ENCODE measurements at regions not wholly inside any gene's neighbourhood (a gene's known extent, or its start where the extent isn't known, plus 50 kb on each side); places are given as distances from the start of the nearest gene placed in this dataset.

GRCh38 chr10:2128991-2129390 is 391.7 kb upstream of the ADARB2 start:
- FAIRE-seq: no peak

GRCh38 chr10:2124135-2124534 is 386.8 kb upstream of the ADARB2 start:
- no peak for FAIRE-seq

DNA sequence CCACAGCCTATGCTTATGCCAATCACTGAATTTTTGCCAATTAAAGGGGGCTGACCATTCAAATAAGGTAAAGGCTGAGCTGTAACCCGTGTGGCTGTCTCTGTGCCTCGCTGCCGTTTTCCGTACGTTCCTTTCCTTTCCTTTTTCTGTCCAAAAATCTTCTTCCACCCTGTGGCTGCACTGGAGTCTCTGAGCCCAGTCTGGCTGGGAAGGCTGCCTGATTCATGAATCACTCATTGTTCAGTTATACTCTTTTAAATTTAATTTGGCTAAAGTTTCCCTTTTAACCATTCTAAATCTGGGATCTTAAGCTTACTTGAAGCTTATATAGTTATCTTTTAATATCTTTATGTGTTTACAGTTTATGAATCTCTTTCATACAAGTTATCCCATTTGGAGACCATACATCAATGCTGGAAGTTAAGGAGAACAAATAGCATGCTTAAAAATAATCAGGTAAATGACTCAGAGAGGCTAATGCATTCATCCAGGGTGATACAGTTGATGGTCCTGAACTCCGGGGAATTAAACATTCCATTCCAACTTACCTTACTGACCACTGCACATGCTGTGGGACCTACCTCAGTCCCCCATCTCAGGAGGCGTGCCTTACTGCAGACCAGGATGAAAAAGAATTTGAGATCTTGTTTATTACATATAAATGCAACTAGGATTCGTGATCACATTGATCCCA is 385.3 kb upstream of the ADARB2 start:
- no peak for FAIRE-seq

- no peak for FAIRE-seq
Measured at GRCh38 chr10:2121929-2122328, 384.6 kb upstream of the ADARB2 start.

- FAIRE-seq: no peak
Measured at GRCh38 chr10:2121315-2121714, 384.0 kb upstream of the ADARB2 start.

DNA sequence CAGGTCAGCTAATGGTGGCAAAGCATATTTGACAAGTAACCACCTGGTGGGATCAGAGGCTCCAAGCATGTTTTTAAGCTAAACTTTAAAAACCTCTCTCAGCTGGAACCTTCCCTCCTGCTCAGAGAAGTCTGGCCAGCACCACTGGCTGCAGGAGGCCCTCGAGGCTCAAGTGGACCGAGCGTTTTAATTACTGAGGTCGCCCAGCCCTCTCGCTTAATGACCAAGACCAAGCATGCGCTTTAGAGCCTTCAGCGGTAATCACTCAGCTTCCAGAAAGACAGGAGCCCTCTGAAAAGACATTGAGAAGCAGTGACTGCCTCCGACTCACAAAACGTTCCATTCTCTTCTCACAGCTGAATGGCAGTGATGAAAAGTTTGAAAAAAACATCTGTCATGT is 383.4 kb upstream of the ADARB2 start:
- no peak for FAIRE-seq

- FAIRE-seq: no peak
Measured at GRCh38 chr10:2119316-2119715, 382.0 kb upstream of the ADARB2 start.

DNA sequence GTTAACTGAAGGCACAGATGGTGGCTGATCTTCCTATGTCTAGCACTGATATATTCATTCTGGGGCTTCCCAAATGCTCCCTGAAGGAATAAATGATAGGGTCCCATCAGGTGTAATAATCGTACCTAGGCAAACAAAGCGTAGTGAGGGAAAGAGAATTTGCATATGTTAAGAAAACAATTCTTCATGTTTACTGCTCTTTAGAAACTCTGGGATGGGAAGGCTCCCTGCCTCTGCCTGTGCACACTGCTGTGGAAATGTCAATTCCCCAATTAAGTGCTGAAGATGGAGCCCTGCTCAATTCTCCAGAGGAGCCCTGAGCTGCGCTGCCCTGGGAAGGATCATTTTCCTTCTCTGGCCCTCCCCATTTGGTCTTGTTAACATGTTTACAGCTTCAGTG is 380.9 kb upstream of the ADARB2 start:
- no peak for FAIRE-seq

GRCh38 chr10:2117641-2118040 is 380.3 kb upstream of the ADARB2 start:
- no peak for FAIRE-seq

DNA sequence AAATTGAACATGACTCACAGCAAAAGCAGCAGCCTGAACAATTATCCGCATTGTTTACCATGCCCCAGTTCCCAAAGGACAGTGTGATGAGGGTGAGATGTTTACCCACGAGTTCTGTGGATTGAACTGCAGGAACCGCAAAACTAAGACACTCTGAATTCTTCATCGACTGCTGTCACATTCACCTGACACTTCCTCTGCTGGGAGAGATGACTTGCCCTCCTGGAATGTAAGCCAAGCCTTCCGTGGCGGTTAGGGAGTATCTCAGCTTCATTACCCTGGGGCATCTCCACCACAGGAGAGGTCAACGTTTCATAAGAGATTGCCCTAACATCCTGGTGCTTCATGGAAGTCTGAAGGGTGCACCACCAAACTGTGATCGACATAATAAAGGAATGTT is 374.6 kb upstream of the ADARB2 start:
- FAIRE-seq: no peak

DNA sequence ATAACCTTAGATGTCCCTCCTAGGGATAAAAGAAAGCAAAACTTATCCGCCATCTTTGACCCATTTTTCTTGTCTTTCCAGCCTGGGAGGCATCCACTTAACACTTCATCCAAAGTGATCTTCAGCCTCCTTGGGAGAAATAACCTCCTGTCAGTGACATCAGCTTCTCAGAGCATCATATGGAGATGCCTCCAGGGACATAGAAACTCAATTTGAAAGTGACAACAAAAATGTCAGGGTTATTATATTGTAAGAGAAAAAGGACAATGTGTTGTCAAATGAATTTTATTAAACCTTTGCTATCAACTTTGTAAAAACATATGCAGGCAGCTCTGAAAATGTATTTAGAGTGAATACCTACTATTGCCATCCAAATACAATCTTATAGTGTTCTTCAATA is 371.2 kb upstream of the ADARB2 start:
- no peak for FAIRE-seq

- no peak for FAIRE-seq
Measured at GRCh38 chr10:2106641-2107040, 369.3 kb upstream of the ADARB2 start.

- no peak for FAIRE-seq
Measured at GRCh38 chr10:2099321-2099720, 362.0 kb upstream of the ADARB2 start.

GRCh38 chr10:2097937-2098336 is 360.6 kb upstream of the ADARB2 start:
- no peak for FAIRE-seq

DNA sequence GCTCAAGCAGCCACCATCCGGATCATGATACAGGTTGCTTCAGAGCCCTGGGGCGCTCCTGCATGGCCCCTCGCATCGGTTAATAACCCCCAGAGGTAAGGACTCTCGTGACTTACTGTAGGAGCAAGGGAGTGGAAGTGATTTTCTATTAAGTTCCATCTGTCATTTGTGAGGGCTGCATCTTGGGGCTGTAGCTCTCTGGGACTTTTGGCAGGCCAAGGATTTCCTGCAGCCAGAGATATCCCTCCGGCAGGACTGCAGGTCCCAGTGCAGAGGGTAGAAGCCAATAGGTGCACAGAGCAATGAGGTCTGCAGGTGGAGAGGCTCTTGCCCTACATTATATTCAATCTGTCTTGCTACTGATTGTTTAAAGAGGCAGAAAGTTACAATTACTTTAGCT is 356.8 kb upstream of the ADARB2 start:
- no peak for FAIRE-seq

- FAIRE-seq: no peak
Measured at GRCh38 chr10:2083591-2083990, 346.3 kb upstream of the ADARB2 start.

GRCh38 chr10:2081501-2081900 is 344.2 kb upstream of the ADARB2 start:
- FAIRE-seq: no peak

DNA sequence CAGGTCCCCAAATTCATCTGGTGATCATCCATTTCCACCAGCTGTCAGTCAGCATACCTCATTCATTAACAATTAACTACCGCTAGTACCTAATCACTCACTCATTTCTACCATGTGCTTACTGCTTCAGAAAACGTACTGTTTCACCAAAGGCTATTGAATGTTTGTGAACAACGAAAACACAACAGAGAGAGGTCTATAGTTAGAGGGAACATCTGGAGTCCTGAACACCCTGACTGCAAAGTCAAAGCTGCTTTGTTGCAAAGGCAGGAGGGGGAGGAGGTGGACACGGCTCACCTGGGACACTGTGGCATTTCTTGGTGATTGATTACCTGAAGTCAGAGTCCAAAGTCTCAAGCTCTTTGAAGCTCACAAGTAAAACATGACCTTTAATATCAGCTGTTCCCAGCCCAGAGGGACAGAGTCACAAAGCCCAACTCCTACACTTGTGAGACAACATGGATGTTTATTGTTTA is 342.3 kb upstream of the ADARB2 start:
- FAIRE-seq: no peak

DNA sequence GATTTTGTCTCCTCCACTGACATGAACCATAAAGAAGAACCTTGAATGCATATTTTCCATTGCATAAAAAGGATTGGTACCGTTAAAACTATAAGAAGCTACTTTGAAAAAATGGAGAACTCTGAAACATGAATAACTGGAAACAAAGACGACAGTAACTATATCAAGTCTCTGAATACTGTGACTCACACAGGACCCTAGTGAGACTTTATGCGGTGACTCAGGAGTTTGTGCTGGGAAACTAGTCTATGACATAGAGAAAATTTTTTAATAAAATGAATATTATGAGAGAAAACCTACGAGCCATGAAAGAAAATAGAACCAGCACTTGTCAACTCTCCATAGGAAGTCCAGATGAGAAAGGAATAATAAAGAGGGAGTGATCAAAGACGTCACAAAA is 339.9 kb upstream of the ADARB2 start:
- no peak for FAIRE-seq

DNA sequence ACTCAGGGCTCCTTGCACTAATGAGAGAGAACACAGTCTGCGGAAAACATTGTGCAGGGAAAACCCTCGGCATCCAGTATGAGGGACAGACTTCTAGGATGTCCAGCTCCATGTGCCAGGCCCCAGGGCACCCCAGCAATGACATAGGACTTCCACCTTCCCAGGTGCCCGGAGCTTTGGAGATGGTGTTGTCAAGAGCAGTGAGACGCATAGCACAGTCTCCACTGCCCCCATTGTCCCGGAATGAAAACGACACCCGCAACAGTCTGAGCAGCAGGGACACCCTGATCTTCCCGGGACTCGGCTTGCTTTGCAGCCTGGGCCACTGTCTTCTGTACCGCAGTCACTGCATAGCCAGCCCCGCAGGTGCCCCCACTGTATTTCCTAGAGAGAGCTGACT is 339.2 kb upstream of the ADARB2 start:
- FAIRE-seq: no peak

DNA sequence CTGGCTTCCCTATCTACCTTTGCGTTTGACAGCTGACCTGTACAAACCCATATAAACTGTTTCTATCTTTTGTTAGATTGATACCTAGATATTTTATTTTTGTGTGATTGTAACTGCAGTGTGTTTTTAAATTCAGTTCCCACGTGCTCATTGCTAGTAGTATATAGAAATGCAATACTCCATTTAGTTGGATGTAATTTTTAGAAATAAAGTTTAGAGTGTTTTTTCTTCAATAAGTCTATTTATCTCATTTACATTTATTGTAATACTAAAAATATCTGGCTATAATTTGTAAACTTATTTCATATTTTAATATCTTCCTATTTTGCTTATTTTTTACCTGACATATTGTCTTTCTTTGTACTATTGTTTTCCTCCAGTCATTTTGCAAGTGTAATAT is 329.7 kb upstream of the ADARB2 start:
- FAIRE-seq: no peak

DNA sequence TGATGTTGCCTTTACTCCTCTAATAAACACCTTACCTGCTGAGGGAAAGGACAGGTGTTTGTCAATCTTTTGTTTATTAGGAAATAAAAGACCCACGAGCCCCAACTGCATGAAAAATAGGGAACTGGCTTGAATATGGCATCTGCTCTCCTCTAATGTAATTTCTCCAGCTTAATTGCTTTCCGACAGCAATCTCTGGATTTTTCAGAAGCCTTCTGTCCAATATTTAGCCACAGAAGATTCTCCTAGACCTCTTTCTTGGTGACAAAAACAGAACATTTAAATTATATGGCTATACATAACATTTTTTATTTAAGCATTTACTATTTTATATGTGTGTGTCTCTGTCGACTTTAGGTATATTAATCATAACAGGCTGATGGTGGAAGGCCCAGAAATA is 317.4 kb upstream of the ADARB2 start:
- no peak for FAIRE-seq

DNA sequence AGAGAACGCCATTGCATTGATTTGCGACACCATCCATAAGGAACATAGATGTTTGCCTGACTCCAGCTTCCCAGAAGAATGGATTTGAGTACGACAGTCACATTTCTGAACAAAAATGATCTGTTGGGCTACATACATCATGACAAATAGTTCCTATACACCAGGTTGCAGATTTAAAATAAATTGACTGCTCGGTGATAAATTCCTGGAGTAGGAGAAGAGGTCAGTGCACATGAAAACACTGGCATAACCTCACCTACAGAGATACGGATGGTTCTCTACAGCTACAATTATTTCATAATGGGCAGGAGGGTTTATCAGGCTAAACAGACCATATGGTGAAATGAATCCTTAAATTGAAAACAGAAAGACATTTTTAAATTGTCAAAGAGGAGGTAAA is 316.5 kb upstream of the ADARB2 start:
- FAIRE-seq: no peak

DNA sequence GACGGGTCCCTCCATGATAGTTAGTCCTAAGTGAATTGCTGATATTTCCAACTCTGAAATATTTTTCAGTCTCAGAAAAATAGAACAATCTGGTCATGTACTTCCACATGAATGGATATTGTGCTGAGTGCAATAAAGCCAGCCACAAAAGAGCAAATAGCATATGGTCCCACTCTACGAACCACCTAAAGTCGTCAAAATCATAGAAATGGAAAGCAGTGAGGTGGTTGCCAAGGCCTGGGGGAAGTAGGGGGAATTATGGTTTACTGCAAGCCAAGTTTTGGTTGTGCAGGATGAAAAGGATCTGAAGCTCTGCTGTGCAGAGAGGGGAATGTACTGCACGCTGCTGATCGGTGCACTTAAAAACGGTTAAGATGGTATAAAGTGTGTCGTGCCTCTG is 313.8 kb upstream of the ADARB2 start:
- FAIRE-seq: no peak

DNA sequence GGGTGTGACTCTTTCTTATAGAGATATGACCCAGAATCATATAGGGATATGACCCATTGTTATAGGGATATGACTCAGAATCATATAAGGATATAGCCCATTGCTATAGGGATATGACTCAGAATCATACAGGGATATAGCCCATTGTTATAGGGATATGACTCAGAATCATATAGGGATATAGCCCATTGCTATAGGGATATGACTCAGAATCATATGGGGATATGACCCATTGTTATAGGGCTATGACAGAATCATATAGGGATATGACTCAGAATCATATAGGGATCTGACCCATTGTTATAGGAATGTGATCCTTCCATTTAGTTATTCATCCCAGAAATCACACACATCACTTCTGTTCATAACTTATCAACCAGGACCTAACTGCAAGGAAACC is 312.2 kb upstream of the ADARB2 start:
- no peak for FAIRE-seq

Data from A204.1 (cell line).